HL-60 (cell line): ENCODE measurements at regions not wholly inside any gene's neighbourhood (a gene's known extent, or its start where the extent isn't known, plus 50 kb on each side); places are given as distances from the start of the nearest gene placed in this dataset.

ENCODE experiments used
- CTCF ChIP-seq: IDR thresholded peaks from one replicate; pipeline ENCODE4 v1.5.1; 2011; ENCODE audit warnings: low read length, control low read depth, inconsistent platforms; ENCODE audit not compliant: insufficient read depth
- GABPA ChIP-seq: IDR thresholded peaks from 2 replicates; pipeline ENCODE4 v1.6.1; 2012; ENCODE audit warnings: low read depth
- POLR2AphosphoS5 ChIP-seq: IDR thresholded peaks from 2 replicates; pipeline ENCODE4 v1.6.1; 2012; ENCODE audit warnings: low read depth
- REST ChIP-seq: IDR thresholded peaks from 2 replicates; pipeline ENCODE4 v1.6.1; 2012; ENCODE audit warnings: low read depth; ENCODE audit not compliant: insufficient replicate concordance

- TF ChIP-seq CTCF = no peak
- TF ChIP-seq REST = no peak
- TF ChIP-seq POLR2AphosphoS5 = no peak
- TF ChIP-seq GABPA = no peak
These were observed 266.3 kb upstream of the PPFIA2 start for GRCh38 chr12:82025462-82025861.
